ENCODE measurements at regions not wholly inside any gene's neighbourhood (a gene's known extent, or its start where the extent isn't known, plus 50 kb on each side); places are given as distances from the start of the nearest gene placed in this dataset.

- in situ Hi-C loops (cut with MboI; ENCODE audit: low pct_unique_long_range_greater_than_20kb, low sequenced_read_pairs): no loop called here
- DNase-seq: no peak
Observed at GRCh38 chr6:99092461-99092860, 144.7 kb upstream of the FBXL4 start.

GRCh38 chr6:99091985-99092384, 144.2 kb upstream of the FBXL4 start:
- DNase-seq: no peak
- in situ Hi-C loops (cut with MboI; ENCODE audit: low pct_unique_long_range_greater_than_20kb, low sequenced_read_pairs): no loop called here

GRCh38 chr6:99080191-99080590, 132.4 kb upstream of the FBXL4 start:
- in situ Hi-C loops (cut with MboI; ENCODE audit: low pct_unique_long_range_greater_than_20kb, low sequenced_read_pairs): no loop called here
- DNase-seq: no peak

GRCh38 chr6:99079058-99079457, 131.3 kb upstream of the FBXL4 start:
- no peak for DNase-seq

GRCh38 chr6:99073223-99073622, 125.5 kb upstream of the FBXL4 start:
- no peak for DNase-seq
- in situ Hi-C loops (cut with MboI; ENCODE audit: low pct_unique_long_range_greater_than_20kb, low sequenced_read_pairs): no loop called here

More at GRCh38 chr6:99079058-99079457, 131.3 kb upstream of the FBXL4 start:
- in situ Hi-C loops (cut with MboI; ENCODE audit: low pct_unique_long_range_greater_than_20kb, low sequenced_read_pairs): no loop called here

GRCh38 chr6:99066044-99066443, 118.3 kb upstream of the FBXL4 start:
- DNase-seq: no peak
- in situ Hi-C loops (cut with MboI; ENCODE audit: low pct_unique_long_range_greater_than_20kb, low sequenced_read_pairs): no loop called here

- DNase-seq: no peak
- in situ Hi-C loops (cut with MboI; ENCODE audit: low pct_unique_long_range_greater_than_20kb, low sequenced_read_pairs): no loop called here
Observed at GRCh38 chr6:99064834-99065233, 117.1 kb upstream of the FBXL4 start.

GRCh38 chr6:99036672-99037071, 88.9 kb upstream of the FBXL4 start:
- no peak for DNase-seq
- in situ Hi-C loops (cut with MboI; ENCODE audit: low pct_unique_long_range_greater_than_20kb, low sequenced_read_pairs): no loop called here

GRCh38 chr6:99032396-99032795, 84.7 kb upstream of the FBXL4 start:
- DNase-seq: no peak
- in situ Hi-C loops (cut with MboI; ENCODE audit: low pct_unique_long_range_greater_than_20kb, low sequenced_read_pairs): no loop called here

GRCh38 chr6:99031957-99032356, 84.2 kb upstream of the FBXL4 start:
- DNase-seq: no peak
- in situ Hi-C loops (cut with MboI; ENCODE audit: low pct_unique_long_range_greater_than_20kb, low sequenced_read_pairs): no loop called here

- in situ Hi-C loops (cut with MboI; ENCODE audit: low pct_unique_long_range_greater_than_20kb, low sequenced_read_pairs): no loop called here
- no peak for DNase-seq
Observed at GRCh38 chr6:99030915-99031314, 83.2 kb upstream of the FBXL4 start.

GRCh38 chr6:99026135-99026534, 78.4 kb upstream of the FBXL4 start:
- in situ Hi-C loops (cut with MboI; ENCODE audit: low pct_unique_long_range_greater_than_20kb, low sequenced_read_pairs): no loop called here
- DNase-seq: peak; percentile 16

- DNase-seq: no peak
- in situ Hi-C loops (cut with MboI; ENCODE audit: low pct_unique_long_range_greater_than_20kb, low sequenced_read_pairs): no loop called here
Observed at GRCh38 chr6:99024089-99024488, 76.3 kb upstream of the FBXL4 start.

- in situ Hi-C loops (cut with MboI; ENCODE audit: low pct_unique_long_range_greater_than_20kb, low sequenced_read_pairs): no loop called here
- DNase-seq: no peak
Observed at GRCh38 chr6:99022039-99022609, 74.4 kb upstream of the FBXL4 start.

- no peak for DNase-seq
Observed at GRCh38 chr6:99019381-99019780, 71.6 kb upstream of the FBXL4 start.

GRCh38 chr6:99017150-99017549, 69.4 kb upstream of the FBXL4 start:
- in situ Hi-C loops (cut with MboI; ENCODE audit: low pct_unique_long_range_greater_than_20kb, low sequenced_read_pairs): no loop called here
- no peak for DNase-seq

More at GRCh38 chr6:99019381-99019780, 71.6 kb upstream of the FBXL4 start:
- in situ Hi-C loops (cut with MboI; ENCODE audit: low pct_unique_long_range_greater_than_20kb, low sequenced_read_pairs): no loop called here

GRCh38 chr6:99016355-99016754, 68.6 kb upstream of the FBXL4 start:
- in situ Hi-C loops (cut with MboI; ENCODE audit: low pct_unique_long_range_greater_than_20kb, low sequenced_read_pairs): no loop called here
- peak; percentile 73 for DNase-seq

- in situ Hi-C loops (cut with MboI; ENCODE audit: low pct_unique_long_range_greater_than_20kb, low sequenced_read_pairs): no loop called here
- DNase-seq: no peak
Observed at GRCh38 chr6:99014061-99014460, 66.3 kb upstream of the FBXL4 start.

GRCh38 chr6:99013661-99014060, 65.9 kb upstream of the FBXL4 start:
- in situ Hi-C loops (cut with MboI; ENCODE audit: low pct_unique_long_range_greater_than_20kb, low sequenced_read_pairs): no loop called here
- no peak for DNase-seq

GRCh38 chr6:99013145-99013544, 65.4 kb upstream of the FBXL4 start:
- in situ Hi-C loops (cut with MboI; ENCODE audit: low pct_unique_long_range_greater_than_20kb, low sequenced_read_pairs): no loop called here
- DNase-seq: no peak

GRCh38 chr6:99011151-99011550, 63.4 kb upstream of the FBXL4 start:
- DNase-seq: no peak
- in situ Hi-C loops (cut with MboI; ENCODE audit: low pct_unique_long_range_greater_than_20kb, low sequenced_read_pairs): no loop called here

GRCh38 chr6:99002831-99003230, 55.1 kb upstream of the FBXL4 start:
- no peak for DNase-seq
- in situ Hi-C loops (cut with MboI; ENCODE audit: low pct_unique_long_range_greater_than_20kb, low sequenced_read_pairs): no loop called here
